Adrenal gland (tissue), 9 donors: ENCODE measurements at regions not wholly inside any gene's neighbourhood (a gene's known extent, or its start where the extent isn't known, plus 50 kb on each side); places are given as distances from the start of the nearest gene placed in this dataset.

Experiments
- DNase-seq, 7 donors: peaks; one replicate each; pipeline ENCODE4 v3.0.0-alpha.2; 2019 to 2020
- H3K27ac ChIP-seq, 5 donors: fragments of 200-600 bp; sonication (generic) in 4 of 5; 1 replicate in 3 of 5; 2 replicates in 2 of 5; pipeline versions ENCODE4 v1.5.1 to v1.8.0; 2016 to 2020; ENCODE audit warnings: mild to moderate bottlenecking in 1 of 5
- H3K27me3 ChIP-seq: fragments of 200-600 bp; 2 replicates; pipeline ENCODE4 v1.8.0; 2021
- H3K36me3 ChIP-seq, 2 donors: fragments of 200-600 bp; replicated peaks in 1 of 2; 1 replicate in 1 of 2; 2 replicates in 1 of 2; pipeline versions ENCODE4 v1.5.1 to v1.8.0; 2018 to 2022
- H3K4me1 ChIP-seq, 2 donors: fragments of 200-600 bp; replicated peaks in 1 of 2; 1 replicate in 1 of 2; 2 replicates in 1 of 2; pipeline versions ENCODE4 v1.5.1 to v1.8.0; 2018 to 2021
- H3K4me3 ChIP-seq, 4 donors: fragments of 200-600 bp; sonication (generic) in 3 of 4; one replicate each; pipeline ENCODE4 v1.5.1; 2016 to 2018
- H3K9me3 ChIP-seq, 3 donors: fragments of 200-600 bp; sonication (generic) in 1 of 3; replicated peaks in 1 of 3; 1 replicate in 2 of 3; 2 replicates in 1 of 3; pipeline versions ENCODE4 v1.5.1 to v1.8.0; 2016 to 2021
- POLR2A ChIP-seq, 2 donors: fragments of 450-650 bp; IDR thresholded peaks; one replicate each; pipeline ENCODE4 v1.6.1; 2017; ENCODE audit warnings: antibody characterized with exemption in 2 of 2, mild to moderate bottlenecking in 2 of 2, moderate library complexity in 1 of 2
- WGBS, 4 donors: extraction: QIAGEN DNeasy Blood & Tissue Kit in 2 of 4; methylation state at CpG; one replicate each; pipeline versions ENCODE4 v1.1.5 to v1.1.7; 2013 to 2017; 5-methylcytosine and 5-hydroxymethylcytosine counted together
- intact Hi-C, 2 donors: fragments of 100-400 bp; cut with DNase I; formaldehyde crosslinking; loops; one replicate each; pipeline versions ENCODE4 v1.14.1 to v1.15.0; 2022 to 2023
- TF ChIP-seq, protein P1 (sequence below), 6 experiments: fragments of 450-650 bp in 4 of 6; fragments of 200-600 bp in 2 of 6; sonication (generic) in 1 of 6; IDR thresholded peaks; 1 replicate in 5 of 6; 2 replicates in 1 of 6; pipeline versions ENCODE4 v1.5.1 to v1.8.0; 2016 to 2021; ENCODE audit warnings: antibody characterized with exemption in 6 of 6, mild to moderate bottlenecking in 2 of 6, moderate library complexity in 1 of 6
- donor health status: healthy with polysubstance abuse.
- donor health status: Bipolar disorder and iron deficiency.
- donor health status: DM: yes; HTN: yes; CAD: no.
- donor health status: DM: no; HTN: no; CAD: no.
- donor health status: DM: no; HTN: no; CAD: no.

DNA sequence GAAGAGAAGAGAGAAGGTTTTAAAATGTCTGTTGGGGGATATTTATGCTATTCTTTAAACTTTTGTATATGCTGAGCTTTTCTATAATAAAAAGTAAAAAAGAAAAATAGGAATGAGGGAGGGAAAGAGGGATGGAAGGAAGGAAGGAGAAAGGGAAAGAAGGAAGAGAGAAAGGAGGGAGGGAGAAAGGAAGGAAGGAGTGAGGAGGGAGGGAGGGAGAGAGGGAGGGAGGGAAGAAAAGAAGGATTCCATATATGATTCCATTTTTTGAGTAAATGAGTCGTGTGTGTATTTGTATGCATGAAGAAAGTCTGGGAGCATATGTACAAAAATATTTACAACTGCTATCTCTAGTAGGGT is 120.9 kb upstream of the ZBTB40 start:
- no peak for DNase-seq
- Histone ChIP-seq H3K4me3 (no peak overlapping the region), H3K27ac (no peak overlapping the region), H3K36me3 (no peaks in the 10 kb centered on the region), H3K27me3 (no peaks in the 10 kb centered on the region), H3K9me3 (no peaks in the 10 kb centered on the region), H3K4me1 (peaks cover 12 to 17% of the 10 kb centered on the region in 2 donors)
- intact Hi-C loops = no loop called here
- 77 to 91% (median 89%) methylated on average over 1 of the region's 1 CpG for WGBS, 4 donors
- no peak for TF ChIP-seq POLR2A (IDR thresholded peaks at IDR 0.05)
- TF ChIP-seq, protein P1, sequence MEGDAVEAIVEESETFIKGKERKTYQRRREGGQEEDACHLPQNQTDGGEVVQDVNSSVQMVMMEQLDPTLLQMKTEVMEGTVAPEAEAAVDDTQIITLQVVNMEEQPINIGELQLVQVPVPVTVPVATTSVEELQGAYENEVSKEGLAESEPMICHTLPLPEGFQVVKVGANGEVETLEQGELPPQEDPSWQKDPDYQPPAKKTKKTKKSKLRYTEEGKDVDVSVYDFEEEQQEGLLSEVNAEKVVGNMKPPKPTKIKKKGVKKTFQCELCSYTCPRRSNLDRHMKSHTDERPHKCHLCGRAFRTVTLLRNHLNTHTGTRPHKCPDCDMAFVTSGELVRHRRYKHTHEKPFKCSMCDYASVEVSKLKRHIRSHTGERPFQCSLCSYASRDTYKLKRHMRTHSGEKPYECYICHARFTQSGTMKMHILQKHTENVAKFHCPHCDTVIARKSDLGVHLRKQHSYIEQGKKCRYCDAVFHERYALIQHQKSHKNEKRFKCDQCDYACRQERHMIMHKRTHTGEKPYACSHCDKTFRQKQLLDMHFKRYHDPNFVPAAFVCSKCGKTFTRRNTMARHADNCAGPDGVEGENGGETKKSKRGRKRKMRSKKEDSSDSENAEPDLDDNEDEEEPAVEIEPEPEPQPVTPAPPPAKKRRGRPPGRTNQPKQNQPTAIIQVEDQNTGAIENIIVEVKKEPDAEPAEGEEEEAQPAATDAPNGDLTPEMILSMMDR (IDR thresholded peaks at IDR 0.05) = no peak

DNA sequence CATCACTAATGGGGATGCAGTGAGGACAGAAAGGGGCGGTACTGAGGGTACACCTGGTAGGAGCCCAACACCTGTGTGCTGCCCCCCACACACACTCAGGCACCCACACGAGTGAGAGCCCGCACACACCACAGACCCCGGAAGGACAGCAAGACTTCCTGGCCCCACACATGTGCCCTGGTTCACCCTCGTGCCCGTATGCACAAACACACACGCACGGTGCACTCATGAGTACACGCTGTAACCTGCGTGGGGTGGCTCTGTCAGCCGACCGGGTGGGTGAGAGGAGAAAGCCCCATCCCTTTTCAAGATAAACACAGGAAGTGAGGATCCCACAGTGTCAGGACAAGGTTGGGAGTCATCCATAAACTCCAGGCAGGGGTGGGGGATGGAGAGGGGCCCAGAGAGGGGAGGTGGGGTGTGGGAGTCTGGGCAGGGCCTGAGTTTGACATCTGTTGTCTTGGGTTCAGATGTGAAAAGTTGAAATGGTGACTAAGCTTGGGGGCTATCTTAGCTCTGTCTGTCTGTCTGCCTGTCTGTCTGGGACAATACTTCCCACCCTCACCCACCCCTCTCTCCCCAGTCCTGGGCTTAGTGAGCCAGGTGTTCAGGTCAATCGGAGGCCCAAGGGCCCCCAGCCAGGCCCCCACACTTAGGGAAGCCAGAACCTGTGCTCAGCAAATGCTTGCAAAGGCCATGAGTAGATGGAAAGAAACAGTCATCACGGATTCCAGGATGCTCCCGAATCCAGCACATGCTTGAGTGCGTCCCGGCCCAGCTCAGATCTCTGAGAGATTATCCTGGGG is 119.8 kb upstream of the ZBTB40 start:
- H3K27me3 ChIP-seq = no peaks in the 10 kb centered on the region
- H3K27ac ChIP-seq = peak overlapping the region in 1 of 5 donors; percentile 27
- WGBS, 4 donors = 59 to 83% (median 73%) methylated on average over 10 to 17 of the region's 17 CpGs
- H3K9me3 ChIP-seq = no peaks in the 10 kb centered on the region
- intact Hi-C loops = no loop called here
- DNase-seq = peak in 2 of 7 donors; percentile 17 to 19
- peaks cover 12 to 17% of the 10 kb centered on the region in 2 donors for H3K4me1 ChIP-seq
- H3K36me3 ChIP-seq = no peaks in the 10 kb centered on the region
- no peak overlapping the region for H3K4me3 ChIP-seq
- TF ChIP-seq, protein P1 (IDR thresholded peaks at IDR 0.05) = no peak
- TF ChIP-seq POLR2A (IDR thresholded peaks at IDR 0.05) = no peak

GRCh38 chr1:22332424-22332717 is 119.3 kb upstream of the ZBTB40 start:
- intact Hi-C loops = no loop called here
- no peak overlapping the region for H3K4me3 ChIP-seq
- DNase-seq = no peak
- H3K36me3 ChIP-seq = no peaks in the 10 kb centered on the region
- TF ChIP-seq, protein P1 (IDR thresholded peaks at IDR 0.05) = no peak
- no peak for TF ChIP-seq POLR2A (IDR thresholded peaks at IDR 0.05)
- H3K9me3 ChIP-seq = no peaks in the 10 kb centered on the region
- peaks cover 12 to 17% of the 10 kb centered on the region in 2 donors for H3K4me1 ChIP-seq
- peak overlapping the region in 1 of 5 donors; percentile 6 for H3K27ac ChIP-seq
- WGBS, 4 donors = 77 to 100% (median 92%) methylated on average over 3 to 4 of the region's 4 CpGs
- H3K27me3 ChIP-seq = no peaks in the 10 kb centered on the region

- H3K4me1 ChIP-seq = peaks cover 12 to 15% of the 10 kb centered on the region in 2 donors
- H3K27me3 ChIP-seq = no peaks in the 10 kb centered on the region
- no peaks in the 10 kb centered on the region for H3K36me3 ChIP-seq
- WGBS, 4 donors = 61 to 72% (median 69%) methylated on average over 6 of the region's 6 CpGs
- H3K4me3 ChIP-seq = no peak overlapping the region
- peak in 6 of 7 donors; percentile 71 to 79 (median 74) for DNase-seq
- intact Hi-C loops = no loop called here
- H3K9me3 ChIP-seq = no peaks in the 10 kb centered on the region
- no peak for TF ChIP-seq POLR2A (IDR thresholded peaks at IDR 0.05)
- TF ChIP-seq, protein P1 (IDR thresholded peaks at IDR 0.05) = no peak
- H3K27ac ChIP-seq = no peak overlapping the region
Measured at GRCh38 chr1:22332795-22333499, 118.7 kb upstream of the ZBTB40 start.
